NCI-H1930 (cell line): ENCODE measurements at regions not wholly inside any gene's neighbourhood (a gene's known extent, or its start where the extent isn't known, plus 50 kb on each side); places are given as distances from the start of the nearest gene placed in this dataset.
A peak's percentile ranks its signal among the peaks of the same experiment; 100 is the strongest.

Experiments
- DNase-seq, 2 experiments: peaks; one replicate each; lab custom pipeline; 2025; lab: John Stamatoyannopoulos, UW

GRCh38 chr11:26244207-26244606 lies 87.7 kb upstream of the ANO3 start:
- DNase-seq, result no peak

GRCh38 chr11:26245046-26245445 lies 86.9 kb upstream of the ANO3 start:
- DNase-seq, result no peak

- DNase-seq, result no peak
Observed at GRCh38 chr11:26247340-26247739, 84.6 kb upstream of the ANO3 start.

GRCh38 chr11:26248661-26249060 lies 83.3 kb upstream of the ANO3 start:
- DNase-seq, result no peak

- no peak for DNase-seq
Observed at GRCh38 chr11:26254378-26254777, 77.6 kb upstream of the ANO3 start.

- no peak for DNase-seq
Observed at GRCh38 chr11:26263769-26264168, 68.2 kb upstream of the ANO3 start.

GRCh38 chr11:26264266-26264665 lies 67.7 kb upstream of the ANO3 start:
- DNase-seq, result no peak

GRCh38 chr11:26268980-26269660 lies 62.8 kb upstream of the ANO3 start:
- no peak for DNase-seq

- DNase-seq, result no peak
Observed at GRCh38 chr11:26271666-26272065, 60.3 kb upstream of the ANO3 start.

GRCh38 chr11:26276798-26277424 lies 55.0 kb upstream of the ANO3 start:
- peak; percentile 7 to 63 for DNase-seq

- no peak for DNase-seq
Observed at GRCh38 chr11:26278354-26278753, 53.6 kb upstream of the ANO3 start.
